BJ (cell line): ENCODE measurements at regions not wholly inside any gene's neighbourhood (a gene's known extent, or its start where the extent isn't known, plus 50 kb on each side); places are given as distances from the start of the nearest gene placed in this dataset.

Source experiments
- CTCF ChIA-PET: fragments of 350-600 bp; formaldehyde crosslinking; extraction: SDS; loops from one replicate; lab custom pipeline; 2021; ENCODE audit warnings: antibody characterized with exemption, inconsistent platforms; lab: Yijun Ruan, JAX
- POLR2A ChIA-PET: fragments of 300-600 bp; sonication (Branson Sonifier 250); formaldehyde crosslinking; extraction: SDS; loops from one replicate; lab custom pipeline; 2021; ENCODE audit warnings: antibody characterized with exemption; lab: Charles Lee
- DNase-seq: peaks from one replicate; pipeline ENCODE4 v3.0.0-alpha.2; 2011; ENCODE audit warnings: low read depth
- H3K27me3 ChIP-seq: 2 replicates; pipeline ENCODE4 v1.6.0; 2011; ENCODE audit warnings: low read length; ENCODE audit not compliant: control insufficient read depth, insufficient read depth
- H3K36me3 ChIP-seq: 2 replicates; pipeline ENCODE4 v1.5.1; 2011; ENCODE audit warnings: low read length; ENCODE audit not compliant: control insufficient read depth, insufficient read depth
- H3K4me3 ChIP-seq: 2 replicates; pipeline ENCODE4 v1.5.1; 2011; ENCODE audit warnings: low read depth, mild to moderate bottlenecking, control low read depth, low read length
- TF ChIP-seq, protein P1 (sequence below): IDR thresholded peaks from 2 replicates; pipeline ENCODE4 v1.5.1; 2011; ENCODE audit warnings: low read depth, mild to moderate bottlenecking, control low read depth, inconsistent platforms, low read length, moderate library complexity; ENCODE audit not compliant: insufficient read depth

GRCh38 chr14:84209031-84209430, 1320.9 kb upstream of the FLRT2 start:
- CTCF ChIA-PET = no interaction called here
- Histone ChIP-seq H3K36me3 (no peaks in the 10 kb centered on the region), H3K4me3 (no peak overlapping the region), H3K27me3 (no peaks in the 10 kb centered on the region)
- TF ChIP-seq, protein P1, sequence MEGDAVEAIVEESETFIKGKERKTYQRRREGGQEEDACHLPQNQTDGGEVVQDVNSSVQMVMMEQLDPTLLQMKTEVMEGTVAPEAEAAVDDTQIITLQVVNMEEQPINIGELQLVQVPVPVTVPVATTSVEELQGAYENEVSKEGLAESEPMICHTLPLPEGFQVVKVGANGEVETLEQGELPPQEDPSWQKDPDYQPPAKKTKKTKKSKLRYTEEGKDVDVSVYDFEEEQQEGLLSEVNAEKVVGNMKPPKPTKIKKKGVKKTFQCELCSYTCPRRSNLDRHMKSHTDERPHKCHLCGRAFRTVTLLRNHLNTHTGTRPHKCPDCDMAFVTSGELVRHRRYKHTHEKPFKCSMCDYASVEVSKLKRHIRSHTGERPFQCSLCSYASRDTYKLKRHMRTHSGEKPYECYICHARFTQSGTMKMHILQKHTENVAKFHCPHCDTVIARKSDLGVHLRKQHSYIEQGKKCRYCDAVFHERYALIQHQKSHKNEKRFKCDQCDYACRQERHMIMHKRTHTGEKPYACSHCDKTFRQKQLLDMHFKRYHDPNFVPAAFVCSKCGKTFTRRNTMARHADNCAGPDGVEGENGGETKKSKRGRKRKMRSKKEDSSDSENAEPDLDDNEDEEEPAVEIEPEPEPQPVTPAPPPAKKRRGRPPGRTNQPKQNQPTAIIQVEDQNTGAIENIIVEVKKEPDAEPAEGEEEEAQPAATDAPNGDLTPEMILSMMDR = no peak
- no peak for DNase-seq
- POLR2A ChIA-PET = no interaction called here

DNA sequence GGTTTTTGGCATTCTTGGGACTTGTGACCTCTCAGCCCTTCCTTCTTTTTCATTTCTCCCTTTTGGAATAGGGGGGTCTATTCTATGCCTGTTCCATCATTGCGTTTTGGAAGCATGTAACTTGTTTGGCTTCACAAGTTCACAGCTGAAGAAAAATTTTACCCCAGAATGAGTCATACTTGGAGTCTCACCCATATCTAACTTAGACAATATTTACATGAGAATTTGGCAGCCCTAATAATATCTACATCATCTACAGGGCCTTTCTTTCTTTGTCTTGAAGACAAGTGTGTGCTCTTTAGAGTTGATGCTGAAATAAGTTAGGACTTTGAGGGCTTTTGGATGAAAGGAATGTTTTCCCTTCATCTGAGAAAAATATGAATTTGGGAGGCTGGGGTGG, 1312.9 kb upstream of the FLRT2 start:
- CTCF ChIA-PET = no interaction called here
- H3K36me3 ChIP-seq = no peaks in the 10 kb centered on the region
- DNase-seq = no peak
- POLR2A ChIA-PET = no interaction called here
- H3K4me3 ChIP-seq = no peak overlapping the region
- TF ChIP-seq, protein P1 = no peak
- no peaks in the 10 kb centered on the region for H3K27me3 ChIP-seq

DNA sequence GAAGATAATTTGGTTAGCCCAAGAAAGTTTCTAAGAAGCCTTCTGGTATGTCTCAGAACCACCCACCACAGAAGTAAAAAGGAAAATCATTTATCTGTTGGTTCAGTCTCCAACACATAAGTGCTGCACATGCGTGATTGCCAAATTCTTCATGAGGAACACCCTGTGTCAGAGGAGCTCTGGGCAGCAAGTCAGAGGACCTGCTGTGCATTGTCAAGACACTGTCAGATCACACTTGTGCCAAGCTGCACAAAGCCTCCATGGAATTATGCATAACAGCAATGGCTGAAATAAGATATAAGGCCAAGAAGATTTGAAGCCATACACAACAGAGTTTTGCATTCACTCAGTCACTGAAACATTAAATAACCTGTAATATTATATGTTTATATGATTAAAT, 1304.7 kb upstream of the FLRT2 start:
- H3K36me3 ChIP-seq = no peaks in the 10 kb centered on the region
- POLR2A ChIA-PET = no interaction called here
- no peak for DNase-seq
- H3K4me3 ChIP-seq = no peak overlapping the region
- no peaks in the 10 kb centered on the region for H3K27me3 ChIP-seq
- CTCF ChIA-PET = no interaction called here
- TF ChIP-seq, protein P1 = no peak

DNA sequence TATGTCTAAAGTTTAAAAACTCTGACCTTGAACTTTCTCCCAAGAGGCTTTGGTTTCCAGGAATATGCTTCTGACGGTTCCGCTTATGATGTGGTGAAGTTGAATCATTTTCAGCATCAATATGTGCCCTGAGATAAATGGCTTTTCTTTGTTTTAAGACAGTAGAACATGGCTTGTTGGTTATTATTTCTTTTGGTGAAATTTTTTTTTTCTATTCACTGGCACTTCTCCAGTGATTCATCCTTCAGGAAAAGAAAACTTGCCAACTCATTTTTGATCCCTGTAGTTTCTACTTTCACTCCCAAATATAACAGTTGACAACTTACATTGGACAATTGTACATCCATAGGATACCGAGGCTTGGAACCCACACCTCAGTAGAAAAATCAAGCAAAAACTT, 1301.2 kb upstream of the FLRT2 start:
- TF ChIP-seq, protein P1 = no peak
- POLR2A ChIA-PET = no interaction called here
- Histone ChIP-seq H3K36me3 (no peaks in the 10 kb centered on the region), H3K27me3 (no peaks in the 10 kb centered on the region), H3K4me3 (no peak overlapping the region)
- CTCF ChIA-PET = no interaction called here
- no peak for DNase-seq

DNA sequence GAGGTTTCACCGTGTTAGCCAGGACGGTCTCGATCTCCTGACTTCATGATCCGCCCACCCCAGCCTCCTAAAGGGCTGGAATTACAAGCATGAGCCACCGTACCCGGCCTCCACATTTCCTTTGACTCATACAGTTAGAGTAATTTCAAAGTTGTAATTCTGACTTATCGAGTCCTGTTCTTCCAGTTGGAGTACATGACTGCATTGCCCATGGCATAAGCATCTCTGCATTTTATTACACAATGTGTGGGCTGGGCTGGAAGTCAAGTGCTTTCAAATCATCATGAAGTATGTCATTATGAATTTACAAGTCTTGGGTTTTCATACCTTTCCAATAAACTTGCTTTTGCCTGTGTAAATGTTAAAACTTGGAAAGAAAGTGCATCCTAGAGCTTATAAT, 1295.7 kb upstream of the FLRT2 start:
- TF ChIP-seq, protein P1 = no peak
- no peak overlapping the region for H3K4me3 ChIP-seq
- CTCF ChIA-PET = no interaction called here
- DNase-seq = no peak
- POLR2A ChIA-PET = no interaction called here
- no peaks in the 10 kb centered on the region for H3K36me3 ChIP-seq
- H3K27me3 ChIP-seq = no peaks in the 10 kb centered on the region
